ENCODE measurements at regions not wholly inside any gene's neighbourhood (a gene's known extent, or its start where the extent isn't known, plus 50 kb on each side); places are given as distances from the start of the nearest gene placed in this dataset.

DNA sequence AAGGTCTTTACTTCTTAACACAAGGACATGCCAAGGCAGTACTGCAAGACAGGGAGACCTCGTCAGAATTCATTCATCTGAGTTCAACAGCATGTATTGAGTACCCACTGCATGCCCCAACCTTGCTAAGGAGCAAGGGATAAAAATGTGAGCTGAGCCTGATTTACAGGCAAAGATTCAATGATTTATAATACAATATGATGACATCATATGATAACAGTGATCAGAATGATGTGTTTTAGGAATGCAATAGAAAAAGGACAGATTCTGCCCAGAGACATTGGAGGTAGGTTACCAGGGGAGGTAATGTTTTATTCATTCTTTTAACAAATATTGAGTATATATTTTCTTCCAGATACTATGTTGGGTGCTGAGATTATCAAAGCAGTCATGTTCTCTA is 406.6 kb downstream of the ARHGEF28 start:
- TF ChIP-seq POLR2A (IDR thresholded peaks at IDR 0.05; ENCODE audit: low read depth, low read length), result no peak
- TF ChIP-seq, protein P1, sequence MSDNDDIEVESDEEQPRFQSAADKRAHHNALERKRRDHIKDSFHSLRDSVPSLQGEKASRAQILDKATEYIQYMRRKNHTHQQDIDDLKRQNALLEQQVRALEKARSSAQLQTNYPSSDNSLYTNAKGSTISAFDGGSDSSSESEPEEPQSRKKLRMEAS (IDR thresholded peaks at IDR 0.05; ENCODE audit: insufficient read depth, insufficient read length), result no peak
- TF ChIP-seq, protein P2, sequence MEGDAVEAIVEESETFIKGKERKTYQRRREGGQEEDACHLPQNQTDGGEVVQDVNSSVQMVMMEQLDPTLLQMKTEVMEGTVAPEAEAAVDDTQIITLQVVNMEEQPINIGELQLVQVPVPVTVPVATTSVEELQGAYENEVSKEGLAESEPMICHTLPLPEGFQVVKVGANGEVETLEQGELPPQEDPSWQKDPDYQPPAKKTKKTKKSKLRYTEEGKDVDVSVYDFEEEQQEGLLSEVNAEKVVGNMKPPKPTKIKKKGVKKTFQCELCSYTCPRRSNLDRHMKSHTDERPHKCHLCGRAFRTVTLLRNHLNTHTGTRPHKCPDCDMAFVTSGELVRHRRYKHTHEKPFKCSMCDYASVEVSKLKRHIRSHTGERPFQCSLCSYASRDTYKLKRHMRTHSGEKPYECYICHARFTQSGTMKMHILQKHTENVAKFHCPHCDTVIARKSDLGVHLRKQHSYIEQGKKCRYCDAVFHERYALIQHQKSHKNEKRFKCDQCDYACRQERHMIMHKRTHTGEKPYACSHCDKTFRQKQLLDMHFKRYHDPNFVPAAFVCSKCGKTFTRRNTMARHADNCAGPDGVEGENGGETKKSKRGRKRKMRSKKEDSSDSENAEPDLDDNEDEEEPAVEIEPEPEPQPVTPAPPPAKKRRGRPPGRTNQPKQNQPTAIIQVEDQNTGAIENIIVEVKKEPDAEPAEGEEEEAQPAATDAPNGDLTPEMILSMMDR (IDR thresholded peaks at IDR 0.05; ENCODE audit: extremely low read depth in 1 of 2, insufficient read depth in 1 of 2, low read depth in 1 of 2, low read length in 2 of 2), result no peak
- no peak for TF ChIP-seq EZH2 (IDR thresholded peaks at IDR 0.05; ENCODE audit: borderline replicate concordance, low read depth, low read length, severe bottlenecking)

Measured in endothelial cell of umbilical vein (primary cell).